Testis (tissue), 2 donors: ENCODE measurements at regions not wholly inside any gene's neighbourhood (a gene's known extent, or its start where the extent isn't known, plus 50 kb on each side); places are given as distances from the start of the nearest gene placed in this dataset.

ENCODE experiments used
- DNase-seq: peaks from one replicate; pipeline ENCODE4 v3.0.0-alpha.2; 2019
- H3K27ac ChIP-seq, 2 donors: fragments of 200-600 bp; sonication (generic); one replicate each; pipeline ENCODE4 v1.5.1; 2019
- H3K27me3 ChIP-seq: fragments of 200-600 bp; sonication (generic); one replicate; pipeline ENCODE4 v1.5.1; 2019
- H3K36me3 ChIP-seq: fragments of 200-600 bp; sonication (generic); one replicate; pipeline ENCODE4 v1.5.1; 2017; ENCODE audit warnings: low read depth; ENCODE audit errors: missing control alignments
- H3K4me1 ChIP-seq: fragments of 200-600 bp; sonication (generic); one replicate; pipeline ENCODE4 v1.5.1; 2019
- H3K4me3 ChIP-seq, 2 donors: fragments of 200-600 bp; sonication (generic); one replicate each; pipeline ENCODE4 v1.5.1; 2017 to 2019
- H3K9me3 ChIP-seq: fragments of 200-600 bp; sonication (generic); one replicate; pipeline ENCODE4 v1.5.1; 2017
- POLR2A ChIP-seq: fragments of 450-650 bp; IDR thresholded peaks from one replicate; pipeline ENCODE4 v1.6.1; 2017; ENCODE audit warnings: antibody characterized with exemption, mild to moderate bottlenecking, moderate library complexity
- WGBS, 2 donors: methylation state at CpG; one replicate each; pipeline ENCODE4 v1.1.5; 2018; 5-methylcytosine and 5-hydroxymethylcytosine counted together
- intact Hi-C: fragments of 100-400 bp; cut with DNase I; formaldehyde crosslinking; loops from one replicate; pipeline ENCODE4 v1.15.1; 2023; ENCODE audit warnings: low total_unique reads
- TF ChIP-seq, protein P1 (sequence below), 3 experiments: fragments of 450-650 bp in 2 of 3; fragments of 200-600 bp in 1 of 3; sonication (generic) in 1 of 3; IDR thresholded peaks; one replicate each; pipeline ENCODE4 v1.5.1; 2016 to 2019; ENCODE audit warnings: antibody characterized with exemption in 3 of 3, mild to moderate bottlenecking in 2 of 3, moderate library complexity in 1 of 3

DNA sequence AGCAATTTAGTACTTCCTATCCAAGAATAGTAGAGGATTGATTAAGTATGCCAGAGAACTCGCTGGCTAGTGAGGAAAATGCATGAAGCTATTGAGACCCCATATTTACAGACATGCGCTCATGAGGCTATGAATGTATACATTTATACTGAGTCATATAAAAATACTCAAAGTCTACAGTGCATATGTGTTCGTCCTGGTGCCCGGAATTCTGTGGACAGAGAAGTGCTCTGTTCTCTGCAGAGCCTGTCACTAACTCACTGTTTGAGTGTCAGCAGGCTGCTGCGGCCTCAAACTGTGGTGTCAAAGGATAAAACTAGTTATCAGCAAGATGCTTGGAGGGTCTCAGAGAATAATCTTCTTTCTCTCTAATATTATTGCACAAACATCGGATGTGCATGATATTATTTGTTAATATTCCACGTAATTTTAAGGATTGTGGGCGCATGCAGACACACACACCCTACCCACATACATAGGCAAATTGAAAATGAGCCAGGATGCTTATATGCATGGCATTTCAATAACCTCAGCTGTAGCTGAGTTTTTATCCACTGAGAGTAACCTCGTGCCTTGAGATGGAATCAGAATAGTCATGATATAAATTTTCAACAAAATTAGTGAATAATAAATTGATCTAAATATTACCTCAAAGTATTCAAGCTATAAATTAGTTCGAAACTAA is 50.0 kb upstream of the TSC22D2 start:
- Histone ChIP-seq H3K4me1 (no peaks in the 10 kb centered on the region), H3K9me3 (no peaks in the 10 kb centered on the region), H3K4me3 (no peak overlapping the region), H3K36me3 (no peaks in the 10 kb centered on the region), H3K27ac (no peak overlapping the region), H3K27me3 (no peaks in the 10 kb centered on the region)
- TF ChIP-seq, protein P1, sequence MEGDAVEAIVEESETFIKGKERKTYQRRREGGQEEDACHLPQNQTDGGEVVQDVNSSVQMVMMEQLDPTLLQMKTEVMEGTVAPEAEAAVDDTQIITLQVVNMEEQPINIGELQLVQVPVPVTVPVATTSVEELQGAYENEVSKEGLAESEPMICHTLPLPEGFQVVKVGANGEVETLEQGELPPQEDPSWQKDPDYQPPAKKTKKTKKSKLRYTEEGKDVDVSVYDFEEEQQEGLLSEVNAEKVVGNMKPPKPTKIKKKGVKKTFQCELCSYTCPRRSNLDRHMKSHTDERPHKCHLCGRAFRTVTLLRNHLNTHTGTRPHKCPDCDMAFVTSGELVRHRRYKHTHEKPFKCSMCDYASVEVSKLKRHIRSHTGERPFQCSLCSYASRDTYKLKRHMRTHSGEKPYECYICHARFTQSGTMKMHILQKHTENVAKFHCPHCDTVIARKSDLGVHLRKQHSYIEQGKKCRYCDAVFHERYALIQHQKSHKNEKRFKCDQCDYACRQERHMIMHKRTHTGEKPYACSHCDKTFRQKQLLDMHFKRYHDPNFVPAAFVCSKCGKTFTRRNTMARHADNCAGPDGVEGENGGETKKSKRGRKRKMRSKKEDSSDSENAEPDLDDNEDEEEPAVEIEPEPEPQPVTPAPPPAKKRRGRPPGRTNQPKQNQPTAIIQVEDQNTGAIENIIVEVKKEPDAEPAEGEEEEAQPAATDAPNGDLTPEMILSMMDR (IDR thresholded peaks at IDR 0.05) = no peak
- TF ChIP-seq POLR2A = no peak
- intact Hi-C loops = no loop called here
- no peak for DNase-seq
- 91 to 92% methylated on average over 10 of the region's 10 CpGs for WGBS, 2 donors

DNA sequence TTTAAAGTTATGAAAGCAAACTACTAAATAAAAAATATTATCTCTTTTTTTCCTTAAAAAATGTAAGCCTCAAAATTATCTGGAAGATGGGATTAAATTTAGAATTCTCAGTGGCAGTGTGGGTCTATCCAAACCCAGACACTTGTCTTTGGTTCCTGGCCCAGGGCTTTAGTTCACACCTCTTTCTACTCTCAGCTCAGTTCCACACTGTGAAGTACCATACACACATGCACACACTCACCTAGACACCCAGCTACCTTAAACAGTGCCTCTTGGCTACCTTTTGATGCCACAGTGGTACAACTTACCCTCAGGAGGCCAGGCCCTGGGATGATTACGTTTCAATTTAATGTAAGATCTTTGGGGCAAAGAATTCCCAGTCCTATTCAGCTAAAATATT is 51.0 kb upstream of the TSC22D2 start:
- Histone ChIP-seq H3K27ac (no peak overlapping the region), H3K36me3 (no peaks in the 10 kb centered on the region), H3K4me3 (no peak overlapping the region), H3K4me1 (no peaks in the 10 kb centered on the region), H3K27me3 (no peaks in the 10 kb centered on the region), H3K9me3 (no peaks in the 10 kb centered on the region)
- TF ChIP-seq, protein P1 (IDR thresholded peaks at IDR 0.05) = no peak
- no peak for TF ChIP-seq POLR2A
- DNase-seq = no peak
- 74 to 93% methylated on average over 1 of the region's 1 CpG for WGBS, 2 donors
- intact Hi-C loops = no loop called here

DNA sequence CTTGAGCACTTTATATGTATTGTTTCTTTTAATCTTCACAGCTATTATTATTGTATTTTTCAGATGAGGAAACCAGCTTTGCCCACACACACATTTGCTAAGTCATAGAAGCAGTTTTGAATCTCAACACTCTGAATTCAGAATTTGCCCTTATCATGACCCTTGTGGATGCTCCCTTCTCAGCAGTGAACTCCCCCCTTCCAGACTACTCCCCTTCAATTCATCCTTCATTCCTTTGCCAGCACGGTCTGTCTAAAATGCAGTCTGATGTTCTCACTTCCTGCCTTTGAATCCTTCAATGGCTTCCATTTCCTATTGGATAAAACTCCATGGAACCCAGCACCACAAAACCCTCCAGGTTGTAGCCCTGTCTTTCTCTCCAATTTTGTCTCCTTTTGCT is 52.5 kb upstream of the TSC22D2 start:
- Histone ChIP-seq H3K27ac (no peak overlapping the region), H3K4me3 (no peak overlapping the region), H3K9me3 (no peaks in the 10 kb centered on the region), H3K27me3 (no peaks in the 10 kb centered on the region), H3K36me3 (no peaks in the 10 kb centered on the region), H3K4me1 (no peaks in the 10 kb centered on the region)
- no peak for TF ChIP-seq POLR2A
- TF ChIP-seq, protein P1 (IDR thresholded peaks at IDR 0.05) = no peak
- intact Hi-C loops = no loop called here
- no peak for DNase-seq
- 68 to 71% methylated on average over 1 of the region's 1 CpG for WGBS, 2 donors

DNA sequence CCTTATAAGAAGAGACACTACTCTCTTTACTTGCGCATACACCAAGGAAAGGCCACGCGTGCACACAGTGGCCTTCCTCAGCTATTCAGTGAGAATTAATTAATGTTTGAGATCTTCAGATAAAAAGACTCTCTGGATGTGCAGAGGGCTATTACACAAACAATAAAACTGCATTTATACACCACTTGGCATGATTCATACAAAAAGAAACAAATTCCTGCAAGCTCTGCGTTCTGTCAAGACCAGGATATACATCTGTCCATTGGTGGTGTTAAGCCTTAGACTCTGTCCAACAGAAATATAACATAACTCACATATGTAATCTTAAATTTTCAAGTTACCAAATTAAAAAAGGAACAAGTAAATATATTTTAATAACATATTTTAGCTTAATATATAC is 55.2 kb upstream of the TSC22D2 start:
- Histone ChIP-seq H3K27ac (no peak overlapping the region), H3K4me3 (no peak overlapping the region), H3K4me1 (no peaks in the 10 kb centered on the region), H3K27me3 (no peaks in the 10 kb centered on the region), H3K36me3 (no peaks in the 10 kb centered on the region), H3K9me3 (no peaks in the 10 kb centered on the region)
- 89 to 94% methylated on average over 4 of the region's 4 CpGs for WGBS, 2 donors
- intact Hi-C loops = no loop called here
- no peak for DNase-seq
- no peak for TF ChIP-seq POLR2A
- TF ChIP-seq, protein P1 (IDR thresholded peaks at IDR 0.05) = no peak

DNA sequence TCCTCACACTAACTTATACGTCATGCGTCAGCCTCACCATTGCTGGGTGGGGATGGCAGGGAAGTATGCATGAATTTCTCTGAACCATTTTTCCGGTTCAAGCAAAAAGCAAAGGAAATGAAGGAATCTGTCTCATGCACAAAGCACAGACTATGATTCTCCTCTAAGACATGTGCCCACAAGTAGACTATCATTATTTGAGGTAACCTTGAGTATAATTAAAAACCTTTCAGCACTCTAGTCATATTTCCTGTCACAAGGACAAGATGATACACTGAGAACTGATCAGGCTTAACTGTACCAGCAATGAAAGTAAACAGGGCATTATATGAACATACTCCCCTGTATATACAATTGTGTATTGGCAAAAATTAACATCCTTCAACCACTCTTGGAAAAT is 56.7 kb upstream of the TSC22D2 start:
- Histone ChIP-seq H3K9me3 (no peaks in the 10 kb centered on the region), H3K36me3 (no peaks in the 10 kb centered on the region), H3K27me3 (no peaks in the 10 kb centered on the region), H3K4me1 (no peaks in the 10 kb centered on the region), H3K27ac (no peak overlapping the region), H3K4me3 (no peak overlapping the region)
- 90 to 98% methylated on average over 3 of the region's 3 CpGs for whole genome bisulfite sequencing, 2 donors
- TF ChIP-seq, protein P1 (IDR thresholded peaks at IDR 0.05) = no peak
- no peak for TF ChIP-seq POLR2A
- intact Hi-C loops = no loop called here
- no peak for DNase-seq
